ENCODE measurements at regions not wholly inside any gene's neighbourhood (a gene's known extent, or its start where the extent isn't known, plus 50 kb on each side); places are given as distances from the start of the nearest gene placed in this dataset. TPM values are rescaled to one million over a fixed set of nuclear protein-coding genes. Genes with fewer than 3 reads are reported as not detected.

DNA sequence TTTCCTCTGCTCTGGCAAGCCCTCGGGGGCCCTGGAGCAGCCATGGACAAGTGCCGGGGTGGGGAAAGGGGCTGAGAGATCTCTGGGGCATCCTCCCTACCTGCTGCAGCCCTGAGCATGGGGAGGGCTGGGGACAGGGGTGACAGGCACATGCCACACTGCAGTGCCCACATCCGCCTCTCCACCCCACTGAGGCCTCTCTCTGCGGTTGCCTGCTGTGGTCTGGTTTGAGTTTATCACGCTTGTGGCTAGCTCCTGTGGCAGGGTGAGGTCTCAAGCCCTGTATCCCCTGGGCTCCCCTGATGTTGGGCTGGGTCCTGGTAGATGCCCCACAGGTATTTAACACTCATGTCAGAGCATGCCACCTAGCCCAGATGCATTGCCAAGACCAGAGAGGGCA lies 52.9 kb upstream of the MLN start:
- DNase-seq (ENCODE audit: low spot score) (no peak), ATAC-seq (no peak)
- intact Hi-C loops (cut with DNase I): no loop called here

DNA sequence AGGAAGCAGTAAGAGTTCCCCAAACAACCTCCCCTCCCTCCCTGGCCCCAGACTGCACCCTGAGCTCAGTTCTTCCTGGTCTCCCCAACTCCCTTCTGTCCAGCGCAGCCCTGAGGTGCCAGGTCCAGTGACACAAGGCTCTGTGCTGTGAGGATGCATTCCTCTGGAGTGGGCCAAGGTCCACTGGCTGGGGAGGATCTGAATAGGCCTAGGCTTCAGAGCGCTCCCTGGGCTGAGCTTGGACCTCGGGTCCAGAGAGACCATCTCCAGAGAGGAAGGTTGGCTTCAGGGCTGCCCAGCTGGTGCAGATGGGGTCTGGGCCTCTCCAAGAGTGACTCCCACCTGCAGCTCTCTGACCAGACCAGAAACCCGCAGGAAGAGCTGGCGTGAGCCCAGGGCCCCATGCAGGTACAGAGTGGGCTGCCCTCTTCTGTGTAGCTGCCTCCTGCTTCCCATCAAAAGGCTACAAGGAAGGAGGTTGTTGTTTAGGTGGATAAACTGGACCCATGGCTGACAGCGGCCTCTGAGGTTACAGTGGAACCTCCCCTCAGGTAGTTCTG lies 52.3 kb upstream of the MLN start:
- DNase-seq (ENCODE audit: low spot score): no peak

DNA sequence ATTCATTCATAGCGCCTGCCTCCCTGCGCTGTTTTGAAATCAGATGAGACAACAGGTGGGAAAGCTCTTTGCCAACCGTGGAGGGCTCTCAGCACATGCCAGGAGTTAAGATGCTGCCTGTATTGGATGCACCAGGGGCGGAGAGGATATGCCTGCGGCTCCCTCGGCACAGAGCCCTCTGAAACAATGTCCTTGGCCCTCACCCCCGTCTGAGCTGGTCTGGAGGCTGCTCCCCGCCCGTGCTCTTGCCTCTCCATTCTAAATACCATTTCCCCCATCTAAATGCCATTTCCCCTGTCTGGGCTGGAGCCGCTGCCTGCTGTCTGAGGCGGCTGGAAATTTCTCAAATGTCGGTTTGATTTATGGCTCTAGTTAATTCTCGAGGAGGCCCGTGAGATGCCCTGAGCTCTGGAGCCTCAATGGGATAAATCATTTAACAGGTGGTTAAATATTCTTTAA lies 50.8 kb upstream of the MLN start:
- DNase-seq (ENCODE audit: low spot score) (no peak), ATAC-seq (no peak)
- intact Hi-C loops (cut with DNase I): no loop called here

More for the DNA sequence above, 52.3 kb upstream of the MLN start:
- no peak for ATAC-seq
- intact Hi-C loops (cut with DNase I): no loop called here

DNA sequence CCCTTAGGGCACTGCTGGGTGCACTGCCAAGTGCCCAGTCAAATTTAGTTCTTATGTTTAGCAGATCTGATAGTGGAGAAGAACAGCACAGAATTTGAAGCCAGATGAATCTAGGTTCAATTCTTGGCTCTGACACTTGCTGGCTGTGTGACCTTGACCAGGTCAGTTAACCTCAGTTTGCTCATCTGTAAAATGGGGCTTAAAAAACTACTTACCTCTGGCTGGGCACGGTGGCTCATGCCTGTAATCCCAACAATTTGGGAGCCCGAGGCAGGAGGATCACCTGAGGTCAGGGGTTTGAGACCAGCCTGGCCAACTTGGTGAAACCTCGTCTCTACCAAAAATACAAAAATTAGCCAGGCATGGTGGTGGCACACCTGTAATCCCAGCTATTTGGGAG lies 49.9 kb upstream of the MLN start:
- DNase-seq (ENCODE audit: low spot score) (no peak), ATAC-seq (no peak)
- intact Hi-C loops (cut with DNase I): no loop called here

Small RNAs in the stretch of these regions (microRNA-seq; reads per million reads assigned to microRNA genes)
- gene MIR7159: not detected
